MG63 (cell line): ENCODE measurements at regions not wholly inside any gene's neighbourhood (a gene's known extent, or its start where the extent isn't known, plus 50 kb on each side); places are given as distances from the start of the nearest gene placed in this dataset.
A peak's percentile ranks its signal among the peaks of the same experiment; 100 is the strongest.

Experiments used
- DNase-seq: peaks from one replicate; pipeline ENCODE4 v3.0.0-alpha.2; 2020
- H3K27me3 ChIP-seq: fragments of 250-450 bp; sonication (Bioruptor Pico); 2 replicates; pipeline ENCODE4 v1.5.1; 2020; ENCODE audit warnings: mild to moderate bottlenecking, moderate library complexity
- H3K36me3 ChIP-seq: fragments of 250-450 bp; sonication (Bioruptor Pico); 2 replicates; pipeline ENCODE4 v1.5.1; 2020; ENCODE audit warnings: mild to moderate bottlenecking, moderate library complexity
- H3K4me3 ChIP-seq: fragments of 250-450 bp; sonication (Bioruptor Pico); 2 replicates; pipeline ENCODE4 v1.5.1; 2020; ENCODE audit warnings: mild to moderate bottlenecking, moderate library complexity
- H3K9me3 ChIP-seq: fragments of 250-450 bp; sonication (Bioruptor Pico); 2 replicates; pipeline ENCODE4 v1.5.1; 2020; ENCODE audit warnings: mild to moderate bottlenecking, moderate library complexity

GRCh38 chr5:96243203-96243602 is 189.8 kb downstream of the PCSK1 start:
- H3K36me3 ChIP-seq: peaks cover 4% of the 10 kb centered on the region; the same call in 1 of the 2 replicates
- peaks cover 5% of the 10 kb centered on the region for H3K9me3 ChIP-seq
- H3K27me3 ChIP-seq: no peaks in the 10 kb centered on the region
- H3K4me3 ChIP-seq: no peak overlapping the region
- DNase-seq: no peak

- Histone ChIP-seq H3K36me3 (peaks cover 4% of the 10 kb centered on the region; the same call in 1 of the 2 replicates), H3K9me3 (peaks cover 5% of the 10 kb centered on the region), H3K27me3 (no peaks in the 10 kb centered on the region), H3K4me3 (no peak overlapping the region)
- DNase-seq: no peak
Observed at GRCh38 chr5:96242571-96242970, 190.5 kb downstream of the PCSK1 start.

- peaks cover 3% of the 10 kb centered on the region; the same call in 1 of the 2 replicates for H3K36me3 ChIP-seq
- H3K4me3 ChIP-seq: no peak overlapping the region
- H3K27me3 ChIP-seq: no peaks in the 10 kb centered on the region
- no peak for DNase-seq
- peaks cover 12% of the 10 kb centered on the region for H3K9me3 ChIP-seq
Observed at GRCh38 chr5:96236831-96237230, 196.2 kb downstream of the PCSK1 start.

GRCh38 chr5:96236051-96236450 is 197.0 kb downstream of the PCSK1 start:
- Histone ChIP-seq H3K9me3 (peaks cover 14% of the 10 kb centered on the region), H3K36me3 (peaks cover 3% of the 10 kb centered on the region; the same call in 1 of the 2 replicates)
- peak; percentile 28 for DNase-seq

GRCh38 chr5:96235008-96235910 is 197.8 kb downstream of the PCSK1 start:
- Histone ChIP-seq H3K27me3 (no peaks in the 10 kb centered on the region), H3K4me3 (no peak overlapping the region), H3K9me3 (peaks cover 21% of the 10 kb centered on the region), H3K36me3 (peaks cover 8% of the 10 kb centered on the region; the same call in 1 of the 2 replicates)
- no peak for DNase-seq

More at GRCh38 chr5:96236051-96236450, 197.0 kb downstream of the PCSK1 start:
- Histone ChIP-seq H3K27me3 (no peaks in the 10 kb centered on the region), H3K4me3 (no peak overlapping the region)

- H3K36me3 ChIP-seq: peaks cover 12% of the 10 kb centered on the region; the same call in 1 of the 2 replicates
- no peak overlapping the region for H3K4me3 ChIP-seq
- no peaks in the 10 kb centered on the region for H3K27me3 ChIP-seq
- peaks cover 21% of the 10 kb centered on the region for H3K9me3 ChIP-seq
- no peak for DNase-seq
Observed at GRCh38 chr5:96232602-96233001, 200.4 kb downstream of the PCSK1 start.

GRCh38 chr5:96229188-96229587 is 203.9 kb downstream of the PCSK1 start:
- no peak for DNase-seq
- Histone ChIP-seq H3K9me3 (peaks cover 21% of the 10 kb centered on the region), H3K4me3 (no peak overlapping the region), H3K27me3 (no peaks in the 10 kb centered on the region), H3K36me3 (peaks cover 14% of the 10 kb centered on the region)

- DNase-seq: no peak
- H3K27me3 ChIP-seq: no peaks in the 10 kb centered on the region
- no peak overlapping the region for H3K4me3 ChIP-seq
- H3K36me3 ChIP-seq: peaks cover 14% of the 10 kb centered on the region
- peaks cover 21% of the 10 kb centered on the region for H3K9me3 ChIP-seq
Observed at GRCh38 chr5:96228408-96228807, 204.6 kb downstream of the PCSK1 start.

GRCh38 chr5:96227957-96228356 is 205.1 kb downstream of the PCSK1 start:
- no peak for DNase-seq
- Histone ChIP-seq H3K4me3 (no peak overlapping the region), H3K27me3 (no peaks in the 10 kb centered on the region), H3K9me3 (peaks cover 19% of the 10 kb centered on the region), H3K36me3 (peaks cover 14% of the 10 kb centered on the region)

- no peak overlapping the region for H3K4me3 ChIP-seq
- peaks cover 13% of the 10 kb centered on the region for H3K9me3 ChIP-seq
- DNase-seq: peak; percentile 97
- H3K27me3 ChIP-seq: no peaks in the 10 kb centered on the region
- peaks cover 17% of the 10 kb centered on the region for H3K36me3 ChIP-seq
Observed at GRCh38 chr5:96226941-96227552, 206.0 kb downstream of the PCSK1 start.

GRCh38 chr5:96222129-96222528 is 210.9 kb downstream of the PCSK1 start:
- H3K36me3 ChIP-seq: peaks cover 17% of the 10 kb centered on the region
- no peak overlapping the region for H3K4me3 ChIP-seq
- peaks cover 9% of the 10 kb centered on the region for H3K9me3 ChIP-seq
- no peaks in the 10 kb centered on the region for H3K27me3 ChIP-seq
- no peak for DNase-seq

GRCh38 chr5:96220610-96221390 is 212.2 kb downstream of the PCSK1 start:
- Histone ChIP-seq H3K36me3 (peaks cover 17% of the 10 kb centered on the region), H3K4me3 (no peak overlapping the region), H3K27me3 (no peaks in the 10 kb centered on the region), H3K9me3 (peaks cover 9% of the 10 kb centered on the region)
- DNase-seq: no peak

- peak; percentile 78 for DNase-seq
- H3K9me3 ChIP-seq: peaks cover 9% of the 10 kb centered on the region
- H3K4me3 ChIP-seq: no peak overlapping the region
- H3K36me3 ChIP-seq: peaks cover 15% of the 10 kb centered on the region
- H3K27me3 ChIP-seq: no peaks in the 10 kb centered on the region
Observed at GRCh38 chr5:96219580-96220281, 213.3 kb downstream of the PCSK1 start.

GRCh38 chr5:96218653-96219052 is 214.4 kb downstream of the PCSK1 start:
- no peak overlapping the region for H3K4me3 ChIP-seq
- H3K27me3 ChIP-seq: no peaks in the 10 kb centered on the region
- peaks cover 9% of the 10 kb centered on the region for H3K9me3 ChIP-seq
- no peak for DNase-seq
- H3K36me3 ChIP-seq: peaks cover 12% of the 10 kb centered on the region; the same call in 1 of the 2 replicates

- H3K9me3 ChIP-seq: peaks cover 10% of the 10 kb centered on the region
- no peaks in the 10 kb centered on the region for H3K27me3 ChIP-seq
- H3K36me3 ChIP-seq: peaks cover 18% of the 10 kb centered on the region
- no peak for DNase-seq
- H3K4me3 ChIP-seq: no peak overlapping the region
Observed at GRCh38 chr5:96214442-96215197, 218.4 kb downstream of the PCSK1 start.

- DNase-seq: no peak
- H3K36me3 ChIP-seq: peaks cover 34% of the 10 kb centered on the region
- peaks cover 44% of the 10 kb centered on the region for H3K9me3 ChIP-seq
- no peaks in the 10 kb centered on the region for H3K27me3 ChIP-seq
- no peak overlapping the region for H3K4me3 ChIP-seq
Observed at GRCh38 chr5:96209829-96210228, 223.2 kb downstream of the PCSK1 start.
